Retinal pigment epithelial cell (primary cell): ENCODE measurements at regions not wholly inside any gene's neighbourhood (a gene's known extent, or its start where the extent isn't known, plus 50 kb on each side); places are given as distances from the start of the nearest gene placed in this dataset.

Source experiments
- DNase-seq: peaks from one replicate; pipeline ENCODE4 v3.0.0-alpha.2; 2010; ENCODE audit warnings: low read depth
- H3K4me3 ChIP-seq: 2 replicates; pipeline ENCODE4 v1.5.1; 2011; ENCODE audit warnings: mild to moderate bottlenecking, low read length, control low read depth, moderate library complexity
- TF ChIP-seq, protein P1 (sequence below): conservative IDR thresholded peaks from 2 replicates; pipeline ENCODE4 v1.5.1; 2011; ENCODE audit warnings: low read depth, low read length, control low read depth, inconsistent platforms

DNA sequence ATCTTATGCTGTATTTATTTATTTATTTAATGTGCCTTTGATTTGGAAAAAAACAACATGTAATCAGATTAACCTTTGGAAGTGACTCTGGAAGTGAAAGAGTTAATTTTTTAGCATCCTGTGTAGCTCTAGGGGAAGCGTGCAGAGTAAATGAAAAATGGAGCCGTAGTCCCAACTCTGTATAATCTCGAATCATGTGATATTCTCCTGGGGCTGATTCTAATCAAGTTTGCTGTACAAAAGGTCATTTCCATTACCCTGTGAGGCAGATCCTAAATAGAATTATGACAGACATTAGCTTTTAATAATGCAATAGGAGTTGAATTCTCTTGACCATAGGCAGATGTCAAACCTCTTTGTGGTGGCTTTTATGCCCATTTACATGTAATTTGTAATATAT, 238.6 kb upstream of the CSNK1A1L start:
- TF ChIP-seq, protein P1, sequence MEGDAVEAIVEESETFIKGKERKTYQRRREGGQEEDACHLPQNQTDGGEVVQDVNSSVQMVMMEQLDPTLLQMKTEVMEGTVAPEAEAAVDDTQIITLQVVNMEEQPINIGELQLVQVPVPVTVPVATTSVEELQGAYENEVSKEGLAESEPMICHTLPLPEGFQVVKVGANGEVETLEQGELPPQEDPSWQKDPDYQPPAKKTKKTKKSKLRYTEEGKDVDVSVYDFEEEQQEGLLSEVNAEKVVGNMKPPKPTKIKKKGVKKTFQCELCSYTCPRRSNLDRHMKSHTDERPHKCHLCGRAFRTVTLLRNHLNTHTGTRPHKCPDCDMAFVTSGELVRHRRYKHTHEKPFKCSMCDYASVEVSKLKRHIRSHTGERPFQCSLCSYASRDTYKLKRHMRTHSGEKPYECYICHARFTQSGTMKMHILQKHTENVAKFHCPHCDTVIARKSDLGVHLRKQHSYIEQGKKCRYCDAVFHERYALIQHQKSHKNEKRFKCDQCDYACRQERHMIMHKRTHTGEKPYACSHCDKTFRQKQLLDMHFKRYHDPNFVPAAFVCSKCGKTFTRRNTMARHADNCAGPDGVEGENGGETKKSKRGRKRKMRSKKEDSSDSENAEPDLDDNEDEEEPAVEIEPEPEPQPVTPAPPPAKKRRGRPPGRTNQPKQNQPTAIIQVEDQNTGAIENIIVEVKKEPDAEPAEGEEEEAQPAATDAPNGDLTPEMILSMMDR = no peak
- DNase-seq = no peak
- no peak overlapping the region for H3K4me3 ChIP-seq

DNA sequence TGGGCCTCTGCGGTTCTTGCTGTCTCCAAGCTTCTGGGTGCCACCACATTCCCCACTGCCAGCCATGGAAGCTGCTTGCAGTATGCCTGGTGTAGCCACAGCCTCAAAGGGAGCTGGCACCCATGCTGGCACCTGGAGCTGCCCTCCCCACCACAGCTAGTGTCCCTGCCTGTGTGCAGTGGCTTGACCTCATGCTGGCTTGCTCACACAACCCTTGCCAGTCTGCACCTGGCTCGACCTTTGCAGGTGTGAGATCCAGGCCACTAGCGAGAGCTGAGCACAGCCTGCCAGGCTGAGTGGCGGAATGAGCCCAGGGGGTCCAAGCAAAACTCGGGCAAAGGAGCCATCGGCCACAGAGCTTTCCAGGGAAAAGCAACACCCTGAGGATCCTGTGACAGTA, 236.7 kb upstream of the CSNK1A1L start:
- no peak for DNase-seq
- no peak overlapping the region for H3K4me3 ChIP-seq
- TF ChIP-seq, protein P1 = no peak

DNA sequence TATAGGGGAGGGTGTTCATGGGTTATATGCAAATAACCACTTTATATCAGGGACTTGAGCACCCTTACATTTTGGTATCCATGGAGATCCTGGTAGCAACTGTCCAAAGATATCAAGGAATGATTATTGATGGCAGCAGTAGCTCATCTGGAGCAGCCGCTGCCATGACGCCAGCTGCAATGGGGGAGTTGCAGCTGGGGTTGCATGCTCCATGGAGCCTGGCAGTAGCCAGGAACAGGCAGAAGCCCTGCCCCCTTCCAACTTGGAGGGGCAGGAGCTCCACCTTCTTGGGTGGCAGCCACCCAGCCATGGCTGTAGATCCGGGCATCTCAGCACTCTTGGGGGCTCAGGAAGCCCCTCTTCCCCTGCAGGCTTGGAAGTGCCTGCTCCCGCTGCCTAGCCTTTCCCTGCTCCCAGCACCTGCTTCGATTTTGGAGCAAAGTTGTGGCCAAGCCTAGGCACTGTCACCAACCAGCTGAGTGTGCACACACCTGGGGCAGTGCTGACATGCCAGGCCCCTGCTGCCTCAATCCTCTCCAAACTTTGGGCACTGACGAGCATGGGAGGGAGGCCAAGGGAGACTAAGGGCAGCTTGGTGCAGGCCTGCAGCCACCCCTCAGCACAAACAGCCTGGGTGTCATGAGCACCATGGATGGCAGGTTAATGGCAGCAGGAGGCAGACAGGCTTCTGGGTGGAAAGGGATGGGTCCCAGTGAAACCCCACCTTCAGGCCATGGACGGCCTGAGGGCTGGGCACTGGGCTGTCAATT, 235.6 kb upstream of the CSNK1A1L start:
- no peak for DNase-seq
- TF ChIP-seq, protein P1 = no peak
- H3K4me3 ChIP-seq = no peak overlapping the region

DNA sequence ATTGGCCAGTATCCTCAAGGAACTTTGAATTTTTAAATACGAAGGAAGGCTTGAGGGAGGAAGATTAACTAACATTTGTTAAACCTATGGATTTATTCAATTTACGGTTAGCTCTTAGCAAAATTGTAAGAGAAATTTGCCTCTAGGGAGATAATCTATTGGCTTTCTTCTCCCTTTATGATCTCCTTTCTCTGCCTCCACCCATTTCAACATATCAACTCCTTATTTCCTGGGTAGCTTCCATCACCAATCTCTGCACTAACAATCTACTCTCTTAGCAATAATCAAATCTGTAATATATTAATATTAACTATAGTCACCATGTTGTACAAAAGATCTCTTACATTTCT, 233.9 kb upstream of the CSNK1A1L start:
- DNase-seq = no peak
- TF ChIP-seq, protein P1 = no peak
- H3K4me3 ChIP-seq = no peak overlapping the region

DNA sequence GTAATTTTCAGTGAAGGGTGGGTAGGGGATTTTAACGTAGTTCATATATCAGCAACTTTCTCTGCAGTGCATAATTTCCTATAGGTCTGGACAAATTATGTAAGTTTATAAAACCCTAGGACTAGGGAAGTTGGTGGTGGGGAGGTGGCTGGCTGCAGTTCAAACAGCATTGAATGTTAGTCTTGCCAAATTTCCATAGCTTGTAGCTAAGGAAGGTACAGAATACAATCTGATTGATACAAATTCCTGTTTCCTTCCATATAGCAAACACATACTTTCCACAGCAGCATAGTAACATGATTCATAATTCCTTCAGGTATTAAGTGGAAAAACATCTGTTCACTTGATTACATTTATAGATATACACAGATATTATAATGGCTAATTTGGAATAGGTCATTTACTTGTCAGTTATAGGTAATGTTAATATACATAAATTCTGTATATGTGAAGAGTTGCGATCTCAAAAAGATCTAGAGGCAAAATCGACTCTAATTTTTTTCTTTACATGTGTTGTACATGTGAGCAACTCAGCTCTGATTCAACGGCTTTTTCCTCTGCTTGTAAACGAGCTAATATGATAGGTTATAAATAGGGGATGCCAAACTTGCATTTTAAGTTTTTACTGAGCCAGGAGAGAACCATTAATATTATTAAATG, 233.4 kb upstream of the CSNK1A1L start:
- TF ChIP-seq, protein P1 = no peak
- DNase-seq = no peak
- no peak overlapping the region for H3K4me3 ChIP-seq

DNA sequence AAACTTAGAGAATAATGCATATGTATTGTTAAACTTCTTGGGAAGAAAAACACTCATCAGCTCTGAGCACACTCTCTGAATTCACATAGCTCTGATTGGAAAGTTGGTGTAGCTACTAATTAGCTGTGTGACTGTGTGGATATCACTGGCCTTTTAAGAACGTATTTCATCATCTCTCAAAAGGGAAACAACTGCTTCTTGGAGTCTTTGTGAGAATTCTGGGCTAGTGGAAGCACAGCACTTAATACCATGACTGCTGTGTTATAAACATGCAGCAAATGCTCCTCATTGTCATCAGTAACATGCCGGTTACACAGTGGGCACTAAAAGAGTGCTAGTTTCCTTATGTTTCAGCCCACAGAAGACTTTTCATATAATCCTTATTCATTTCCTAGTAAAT, 220.9 kb upstream of the CSNK1A1L start:
- H3K4me3 ChIP-seq = no peak overlapping the region
- TF ChIP-seq, protein P1 = no peak
- DNase-seq = no peak

DNA sequence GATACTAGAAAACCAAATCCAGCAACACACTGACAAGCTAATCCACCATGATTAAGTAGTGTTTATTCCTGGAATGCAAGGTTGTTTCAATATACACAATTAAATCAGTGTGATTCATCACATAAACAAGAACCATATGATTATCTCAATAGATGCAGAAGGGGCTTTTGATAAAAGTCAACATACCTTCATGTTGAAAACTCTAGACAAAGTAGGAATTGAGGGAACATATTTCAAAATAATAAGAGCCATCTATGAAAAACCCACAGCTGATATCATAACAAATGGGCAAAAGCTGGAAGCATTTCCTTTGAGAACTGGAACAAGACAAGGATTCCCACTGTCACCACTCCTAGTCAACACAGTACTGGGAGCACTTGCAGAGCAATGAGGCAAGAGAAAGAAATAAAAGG, 213.6 kb upstream of the CSNK1A1L start:
- TF ChIP-seq, protein P1 = no peak
- H3K4me3 ChIP-seq = no peak overlapping the region
- DNase-seq = no peak
